Stimulated activated CD4-positive, alpha-beta T cell treated with anti-CD3 and anti-CD28 coated beads, Interleukin-4, amount 100 ng/mL, for 48 hours (primary cell): ENCODE measurements at regions not wholly inside any gene's neighbourhood (a gene's known extent, or its start where the extent isn't known, plus 50 kb on each side); places are given as distances from the start of the nearest gene placed in this dataset.

Source experiments
- DNase-seq, 2 donors: peaks; one replicate each; pipeline ENCODE4 v3.0.0-alpha.2; 2020; ENCODE audit warnings: low read depth in 2 of 2

DNA sequence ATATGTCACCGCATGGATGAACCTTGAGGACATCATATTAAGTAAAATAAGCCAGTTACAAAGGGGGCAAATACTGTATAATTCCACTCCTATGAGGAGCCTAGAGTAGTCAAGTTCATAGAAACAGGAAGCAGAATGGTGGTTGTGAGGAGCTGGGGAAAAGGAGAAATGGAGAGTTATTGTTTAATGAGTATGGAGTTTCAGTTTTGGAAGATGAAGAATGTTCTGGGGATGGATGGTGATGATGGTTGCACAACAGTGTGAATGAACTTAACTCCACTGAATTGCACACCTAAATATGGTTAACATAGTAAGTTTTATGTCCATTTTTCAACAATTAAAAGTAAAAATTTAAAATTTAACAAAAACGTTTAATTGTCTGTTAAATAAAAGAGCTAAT lies 220.9 kb upstream of the JUN start:
- no peak for DNase-seq

DNA sequence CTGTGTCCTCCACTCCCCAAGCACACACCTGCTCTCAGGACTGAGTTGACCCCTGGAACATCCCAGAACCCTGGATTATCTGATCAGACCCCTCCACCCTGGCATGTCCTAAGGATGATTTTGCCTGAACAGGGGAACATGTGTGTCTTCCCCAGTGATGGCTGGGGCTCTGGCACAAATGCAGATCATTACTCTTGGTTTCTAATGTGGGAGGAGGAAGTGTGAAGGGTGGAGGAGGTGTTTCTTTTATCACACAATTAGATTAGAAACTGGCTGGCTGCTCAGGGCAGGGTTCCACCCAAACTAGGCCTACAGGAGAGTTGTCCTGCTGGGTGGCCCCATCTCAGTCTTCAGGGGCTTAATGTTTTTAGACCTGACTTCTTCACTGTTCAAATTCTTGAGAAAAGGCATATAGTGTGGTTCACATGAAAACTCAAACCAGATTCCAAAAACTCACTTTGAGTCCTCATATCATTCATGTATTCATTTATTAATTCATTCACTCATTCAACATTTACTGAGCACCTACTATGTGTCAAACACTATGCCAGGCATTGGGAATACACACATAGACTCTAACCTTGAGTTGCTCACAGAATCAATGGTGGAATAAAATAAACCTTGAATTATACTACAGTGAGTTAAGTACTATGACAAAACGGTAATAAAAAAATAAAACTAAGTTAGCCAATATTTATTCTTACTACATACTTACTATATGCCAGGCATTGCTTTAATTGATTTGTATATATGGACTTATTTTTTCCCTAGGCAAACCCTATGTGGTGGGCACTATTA lies 221.8 kb upstream of the JUN start:
- DNase-seq = no peak

DNA sequence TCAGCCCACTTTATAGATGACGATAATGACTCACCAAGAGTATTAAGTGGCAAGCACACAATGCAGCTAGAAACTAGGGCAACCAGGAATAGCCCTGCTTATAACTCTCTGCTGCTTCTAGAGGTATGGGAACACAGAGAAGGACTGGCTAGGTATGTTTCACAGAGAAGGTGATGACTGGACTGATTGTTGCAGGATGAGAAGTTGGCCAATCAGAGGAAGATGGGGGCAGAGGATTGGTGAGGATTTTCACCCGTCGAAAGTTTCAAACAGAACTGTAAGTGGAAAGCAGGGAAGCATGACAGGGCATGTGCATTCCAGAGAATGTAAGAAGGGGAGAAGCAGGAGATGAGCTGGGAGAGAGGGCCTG lies 222.4 kb upstream of the JUN start:
- no peak for DNase-seq

DNA sequence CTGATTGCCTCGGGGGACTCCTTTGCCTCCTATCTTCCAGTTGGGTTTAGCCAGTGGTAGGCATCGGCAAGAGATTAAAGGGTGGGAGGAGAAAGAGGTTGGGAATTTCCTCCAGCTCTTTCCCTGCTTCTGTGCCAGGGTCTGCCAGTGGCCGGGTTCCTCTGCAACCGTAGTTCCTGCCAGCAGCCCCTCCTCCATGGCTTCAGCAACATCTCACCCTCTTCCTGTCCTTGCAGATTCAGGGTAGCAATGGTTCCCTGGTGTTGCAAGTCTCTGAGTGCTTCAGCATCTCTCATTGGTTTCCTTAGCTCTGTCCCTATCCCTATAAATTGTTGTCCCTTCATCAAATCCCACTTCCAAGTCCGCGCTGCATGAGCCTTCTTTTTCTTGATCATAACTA lies 223.1 kb upstream of the JUN start:
- no peak for DNase-seq

DNA sequence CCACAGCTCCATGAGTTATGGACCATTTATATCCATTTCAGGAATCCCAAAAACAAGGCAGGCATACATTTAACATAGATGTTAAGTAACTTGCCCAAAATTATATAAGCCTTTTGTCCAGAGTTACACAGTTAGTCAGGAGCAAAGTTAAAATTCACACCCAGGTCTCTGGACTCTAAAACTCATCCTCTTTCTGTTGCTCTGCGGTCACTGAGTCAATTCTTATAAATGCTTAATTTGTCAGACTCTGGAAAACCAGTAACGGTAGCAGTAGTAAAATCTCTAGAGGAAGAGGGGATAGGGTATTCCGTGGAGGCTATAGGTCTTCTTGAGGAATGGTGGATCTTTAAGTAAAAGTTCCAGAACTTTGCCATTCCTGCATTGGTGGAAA lies 223.6 kb upstream of the JUN start:
- no peak for DNase-seq

DNA sequence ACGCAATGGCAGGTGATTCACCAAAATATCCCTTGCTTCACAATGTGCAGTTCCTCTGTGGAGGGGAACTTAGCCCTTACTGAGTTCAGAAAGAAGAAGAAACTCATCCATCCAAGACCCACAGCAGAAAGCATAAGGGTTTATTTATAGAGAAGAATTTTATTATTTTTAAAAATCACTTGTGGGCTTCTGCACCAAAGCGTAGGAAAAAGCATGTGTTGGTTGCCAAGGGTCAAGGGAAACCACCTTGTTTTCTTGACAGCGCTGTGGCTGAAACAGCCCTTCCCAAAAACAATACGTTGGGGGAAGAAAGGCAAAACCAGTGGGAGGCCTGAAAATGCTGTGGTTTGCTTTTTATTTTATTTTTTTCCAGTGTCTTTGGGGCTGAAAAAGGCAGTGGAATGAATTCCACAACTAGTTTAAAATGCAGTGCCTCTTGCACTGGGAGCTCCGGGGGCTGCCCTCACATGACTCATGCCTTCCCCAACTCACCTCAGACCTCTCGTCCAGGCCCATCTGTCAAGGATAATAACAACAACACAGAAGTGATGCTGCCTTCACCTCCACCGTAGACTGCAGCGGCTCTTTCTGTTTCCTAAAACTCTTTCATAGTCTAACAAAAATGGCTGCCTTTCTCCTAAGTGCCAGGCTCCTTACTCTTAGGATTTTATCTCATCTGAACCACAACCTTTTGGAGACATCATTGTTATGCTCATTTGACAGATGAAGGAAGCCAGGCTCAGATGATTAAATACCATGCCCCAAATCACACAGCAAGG lies 224.2 kb upstream of the JUN start:
- DNase-seq = peak in 1 of 2 donors; percentile 29

DNA sequence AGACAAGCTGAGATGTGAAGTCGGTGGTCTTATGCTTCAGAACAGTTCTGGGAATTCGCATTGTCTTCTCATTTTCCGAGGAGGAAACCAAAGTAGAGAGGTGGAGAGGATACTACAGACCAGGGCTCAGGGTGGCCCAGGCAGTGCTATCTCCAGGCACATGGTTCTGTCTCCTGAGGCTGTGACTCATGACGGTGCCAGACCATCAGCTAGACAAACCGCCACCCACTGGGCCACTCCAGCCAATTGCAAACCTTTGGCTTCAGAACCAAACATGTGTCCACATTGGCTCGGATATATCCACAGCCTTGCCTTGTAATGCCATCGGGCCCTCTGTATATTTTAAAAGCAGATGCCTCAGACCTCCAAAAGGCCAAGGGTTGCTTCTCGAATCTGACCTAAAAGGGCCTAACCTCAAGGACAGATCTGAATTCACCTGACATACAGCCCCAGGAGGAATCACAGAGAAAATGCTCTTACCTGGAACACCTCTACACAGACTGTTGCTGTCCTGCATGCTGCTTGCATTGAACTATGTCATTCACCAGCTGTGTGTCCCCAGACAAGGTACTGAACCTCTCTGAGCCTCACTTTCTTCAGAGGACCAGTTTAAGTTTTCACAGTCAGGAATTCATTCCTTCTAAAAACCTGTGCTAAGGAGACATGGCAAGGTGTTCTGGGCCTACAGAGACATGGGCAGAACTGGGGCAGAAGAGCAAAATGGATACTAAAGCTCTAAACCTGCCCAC lies 224.9 kb upstream of the JUN start:
- no peak for DNase-seq

DNA sequence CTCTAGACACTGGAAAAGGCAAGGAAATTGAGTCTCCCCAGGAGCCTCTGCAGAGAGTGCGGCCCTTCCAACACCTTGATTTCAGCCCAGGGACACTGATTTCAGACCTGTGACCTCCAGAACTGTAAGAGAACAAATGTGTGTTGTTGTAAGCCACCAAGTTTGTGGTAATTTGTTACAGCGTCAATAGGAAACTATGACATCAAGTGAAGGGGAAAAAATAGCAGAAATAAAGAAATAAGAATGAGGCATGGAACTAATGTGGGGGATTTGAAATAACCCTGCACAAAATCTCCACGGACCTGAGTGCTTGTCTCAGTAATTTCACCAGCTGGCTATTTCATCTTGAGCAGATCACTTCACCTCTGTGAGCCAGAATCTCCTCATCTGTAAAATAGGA lies 227.8 kb upstream of the JUN start:
- no peak for DNase-seq

DNA sequence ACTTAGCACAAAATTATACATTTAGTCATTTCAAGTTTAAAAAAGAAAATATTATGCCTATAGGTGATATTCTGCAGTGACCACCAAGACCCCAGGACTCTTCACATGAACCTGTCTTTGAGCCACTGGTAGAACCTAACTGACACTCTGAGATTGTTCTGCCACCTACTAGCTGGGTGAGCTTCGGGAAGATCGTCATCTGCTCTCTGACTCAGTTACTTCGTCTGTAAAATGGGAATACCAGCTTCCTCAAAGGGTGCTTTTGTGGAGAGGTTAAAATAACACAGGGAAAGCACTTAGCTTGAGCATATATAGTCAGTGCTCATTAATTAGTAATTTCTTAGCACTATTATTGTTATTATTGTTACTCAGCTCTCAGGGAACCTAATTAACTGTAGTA lies 228.5 kb upstream of the JUN start:
- DNase-seq = no peak

DNA sequence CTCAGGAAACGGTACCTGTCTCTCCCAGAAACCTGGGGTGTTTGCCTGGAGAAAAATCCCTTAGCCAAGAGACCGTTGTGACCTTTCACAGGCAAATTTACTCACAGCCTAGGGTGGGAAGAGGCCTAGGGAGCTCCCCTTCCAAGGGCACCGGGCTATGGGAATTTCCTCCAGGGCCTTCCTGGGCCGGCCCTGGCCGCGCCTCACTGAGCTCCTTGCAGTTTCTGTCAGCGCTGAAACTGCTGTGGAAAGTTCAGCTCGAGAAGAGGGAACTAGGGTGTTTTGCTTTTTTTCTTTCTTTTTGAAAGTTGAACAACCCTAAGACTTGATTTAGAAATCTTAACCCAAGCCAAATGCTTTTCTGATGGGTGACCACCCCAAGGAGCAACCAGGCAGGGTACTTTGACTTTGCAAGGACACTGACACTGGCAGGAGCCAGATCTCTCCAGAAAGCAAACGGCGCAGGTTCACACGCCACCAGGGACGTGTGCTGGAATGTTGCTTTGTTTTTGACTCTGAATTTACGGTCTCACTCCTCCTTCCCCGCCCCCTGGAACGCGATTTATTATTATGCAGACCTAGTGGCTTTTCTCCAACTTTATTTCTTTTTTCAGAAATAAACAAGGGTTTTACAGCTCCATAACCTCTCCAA lies 229.6 kb upstream of the JUN start:
- DNase-seq = no peak

DNA sequence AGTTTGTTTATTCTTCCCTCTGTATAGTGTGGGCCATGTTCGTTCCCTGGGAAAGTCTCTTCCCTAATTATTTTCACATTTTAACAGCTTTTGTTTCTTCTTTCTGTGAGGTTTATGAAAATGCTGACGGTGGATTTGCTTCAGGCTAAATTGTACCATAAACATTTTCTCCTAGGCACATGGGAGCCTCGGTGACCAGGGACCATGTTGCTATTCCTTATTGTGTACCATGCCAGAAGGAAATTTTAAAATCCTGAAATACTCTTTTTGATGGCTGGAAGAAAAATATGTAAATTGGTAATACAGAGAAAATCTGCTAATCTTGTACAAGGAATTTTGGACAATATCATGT lies 230.1 kb upstream of the JUN start:
- no peak for DNase-seq

DNA sequence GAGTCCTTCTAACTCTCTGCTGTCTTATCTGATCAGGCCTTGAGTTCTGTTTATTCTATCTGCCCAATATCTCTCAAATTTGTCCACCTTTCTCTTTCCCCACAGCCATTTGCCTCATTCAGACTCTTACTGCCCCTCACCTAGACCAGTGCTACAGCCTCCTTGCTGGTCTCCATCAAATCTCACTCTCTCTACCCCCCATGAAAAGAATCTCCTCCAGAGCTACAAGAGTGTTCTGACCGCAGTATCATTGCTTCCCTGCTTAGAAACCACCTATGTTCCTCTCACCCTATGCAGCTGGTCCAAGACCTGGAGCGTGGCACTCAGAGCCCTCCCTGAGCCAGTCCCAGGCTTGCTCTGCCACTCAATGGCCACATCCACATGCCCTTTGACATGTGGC lies 231.0 kb upstream of the JUN start:
- DNase-seq = no peak

DNA sequence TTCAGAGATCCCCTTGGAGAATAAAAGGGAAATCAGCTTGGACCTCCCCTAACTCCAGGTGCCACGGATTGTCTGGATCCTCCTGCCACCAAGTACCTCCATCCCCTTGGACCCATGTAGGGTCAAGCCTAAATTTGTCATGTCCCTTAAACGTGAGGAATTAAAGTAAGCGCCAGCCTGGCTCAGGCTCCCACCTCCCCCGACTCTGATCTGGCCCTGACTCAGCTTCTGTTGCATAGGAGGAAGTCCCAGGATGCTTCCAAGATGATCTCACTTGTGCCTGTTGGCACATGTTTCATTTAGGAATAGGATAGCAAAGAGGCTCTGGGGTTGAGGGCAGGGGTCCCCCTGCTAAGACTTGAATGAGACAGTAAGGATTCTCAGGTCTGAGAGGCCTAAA lies 231.9 kb upstream of the JUN start:
- DNase-seq = no peak

DNA sequence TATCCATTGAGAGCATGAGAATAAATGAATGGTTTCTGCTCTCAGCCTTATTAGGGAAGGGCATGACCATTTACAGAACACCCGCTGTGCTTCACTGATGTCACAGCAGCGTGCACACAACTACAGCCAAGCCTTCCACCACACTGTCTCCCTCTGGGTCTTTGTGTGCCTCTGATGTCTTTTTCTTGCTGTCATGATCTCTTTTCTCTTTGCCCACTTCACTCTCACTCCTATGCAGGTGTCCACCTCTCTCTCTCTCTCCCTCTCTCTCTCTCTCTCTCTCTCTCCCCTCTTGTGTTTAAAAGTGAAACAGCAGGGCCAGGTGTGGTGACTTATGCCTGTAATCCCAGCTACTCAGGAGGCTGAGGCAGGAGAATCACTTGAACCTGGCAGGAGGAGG lies 232.5 kb upstream of the JUN start:
- DNase-seq = no peak

DNA sequence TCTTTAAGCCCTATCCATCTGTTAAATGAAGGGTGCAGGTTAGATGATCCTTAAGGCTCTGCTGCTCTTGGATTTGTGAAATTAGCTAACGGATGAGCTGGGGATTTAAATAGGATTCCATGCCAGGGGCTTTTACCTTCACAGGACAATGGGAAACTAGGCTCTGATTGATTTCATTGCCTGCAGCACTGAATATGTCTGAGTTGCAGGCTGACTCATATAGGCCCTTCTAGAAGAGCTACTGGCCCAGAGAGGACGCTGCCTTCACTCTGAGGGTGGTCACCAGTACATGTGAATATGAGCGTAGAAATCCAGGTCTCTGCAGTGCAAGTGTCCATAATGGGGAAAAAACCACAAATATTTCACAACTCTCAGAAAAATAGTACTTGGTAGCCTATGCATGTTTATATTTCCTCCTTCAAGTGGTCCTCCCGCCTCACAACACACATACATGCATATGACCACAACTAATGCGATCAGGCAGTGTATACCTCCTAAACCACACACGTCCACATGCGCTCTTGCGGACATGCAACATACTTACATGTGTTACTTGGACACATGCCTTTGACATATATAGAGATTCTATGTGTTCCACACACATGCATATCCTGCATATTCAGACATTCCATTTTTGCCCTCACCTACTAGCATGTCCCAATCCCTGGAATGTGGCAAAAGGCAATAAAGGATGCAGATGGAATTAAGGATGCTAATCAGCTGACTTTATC lies 233.8 kb upstream of the JUN start:
- no peak for DNase-seq

DNA sequence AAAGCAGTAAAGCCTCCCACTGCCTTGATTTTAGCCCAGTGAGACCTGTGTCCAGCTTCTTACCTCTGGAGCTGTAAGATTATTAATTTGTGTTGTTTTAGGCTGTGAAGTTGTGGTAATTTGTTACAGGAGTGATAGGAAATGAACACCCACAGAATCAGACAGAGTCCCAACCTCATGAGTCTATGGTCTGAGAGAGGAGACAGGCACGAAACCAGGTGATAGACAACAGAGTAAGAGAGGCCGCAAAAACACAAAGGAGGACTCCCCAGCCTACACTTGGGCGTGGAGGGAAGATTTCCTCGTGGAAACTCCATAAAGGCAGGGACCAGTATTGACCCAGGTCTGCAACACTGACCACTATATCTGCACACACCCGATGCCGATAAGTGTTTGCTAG lies 234.6 kb upstream of the JUN start:
- no peak for DNase-seq

DNA sequence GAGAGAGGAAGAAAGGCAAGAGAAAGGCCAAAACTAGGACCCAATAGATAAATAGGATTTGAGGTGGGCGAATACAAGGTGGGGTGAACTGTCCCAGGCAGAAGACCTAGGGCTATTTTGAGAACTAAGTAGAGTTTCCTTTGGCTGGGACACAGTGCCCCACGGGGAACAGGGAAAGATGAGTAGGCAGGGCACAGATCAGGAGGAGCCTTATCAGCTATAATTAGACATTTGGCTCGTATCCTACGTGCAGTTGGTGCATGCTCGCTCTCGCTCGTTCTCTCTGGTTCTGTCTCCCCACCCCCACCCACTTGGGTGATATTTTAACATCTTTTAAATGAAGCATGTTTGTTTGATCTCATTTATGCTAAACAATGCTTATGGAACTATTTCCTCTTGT lies 235.0 kb upstream of the JUN start:
- DNase-seq = no peak

DNA sequence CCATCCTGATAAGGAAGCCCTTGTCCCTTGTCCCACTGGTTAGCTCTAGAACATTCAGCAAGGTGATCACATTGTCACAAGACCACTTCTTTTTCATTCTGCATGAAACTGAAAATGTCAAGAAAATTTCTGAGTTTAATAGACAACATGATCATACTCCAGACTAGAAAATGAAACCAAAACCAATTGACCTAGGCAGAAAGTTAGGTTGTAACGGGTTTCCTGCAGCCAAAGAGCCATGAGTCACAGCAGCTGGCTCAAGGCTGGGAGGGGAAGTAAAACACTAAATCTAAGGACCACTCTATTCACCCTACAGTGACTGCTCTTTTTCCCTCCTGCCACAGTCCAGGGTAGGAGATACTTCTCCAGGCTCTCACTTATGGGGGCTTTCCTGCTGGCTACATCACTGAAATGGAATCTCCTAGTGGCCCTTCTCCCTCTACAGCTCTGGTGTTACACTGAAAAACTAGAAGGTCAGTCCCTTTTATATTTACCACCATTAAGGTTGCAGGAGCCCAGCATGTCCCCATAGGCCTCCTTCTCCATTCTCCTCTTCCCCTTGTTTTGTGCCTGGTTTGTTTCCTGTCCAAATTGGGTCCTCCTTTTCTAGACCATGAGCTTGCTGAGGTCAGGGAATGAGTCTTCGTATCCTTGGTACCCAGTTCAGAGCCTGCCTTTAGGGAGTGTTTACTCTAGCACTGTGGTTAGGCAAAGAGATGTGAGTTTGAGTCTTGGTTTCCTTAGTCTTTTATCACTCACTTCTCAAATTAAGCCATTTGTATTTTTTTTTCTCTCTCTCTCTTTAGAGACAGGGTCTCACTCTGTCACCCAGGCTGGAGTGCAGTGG lies 236.5 kb upstream of the JUN start:
- no peak for DNase-seq

DNA sequence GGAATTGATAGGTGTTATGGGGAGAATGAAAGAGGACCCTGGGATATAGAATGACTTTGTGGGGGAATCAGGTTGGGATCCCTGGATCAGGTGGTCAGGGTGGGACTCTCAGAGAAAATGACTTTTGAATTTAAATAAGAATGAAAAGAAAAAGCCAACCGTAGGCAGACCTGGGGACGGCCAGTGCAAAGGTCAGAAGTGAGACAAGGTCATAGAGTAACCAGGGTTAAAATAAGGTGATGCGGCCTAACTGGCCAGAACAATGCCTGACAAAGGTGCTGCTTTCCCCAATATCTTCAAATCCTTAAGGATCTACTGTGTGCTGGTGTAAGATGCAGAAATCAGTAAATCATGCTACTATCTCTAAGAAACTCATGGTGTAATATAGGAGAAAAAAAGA lies 238.4 kb upstream of the JUN start:
- DNase-seq = no peak

DNA sequence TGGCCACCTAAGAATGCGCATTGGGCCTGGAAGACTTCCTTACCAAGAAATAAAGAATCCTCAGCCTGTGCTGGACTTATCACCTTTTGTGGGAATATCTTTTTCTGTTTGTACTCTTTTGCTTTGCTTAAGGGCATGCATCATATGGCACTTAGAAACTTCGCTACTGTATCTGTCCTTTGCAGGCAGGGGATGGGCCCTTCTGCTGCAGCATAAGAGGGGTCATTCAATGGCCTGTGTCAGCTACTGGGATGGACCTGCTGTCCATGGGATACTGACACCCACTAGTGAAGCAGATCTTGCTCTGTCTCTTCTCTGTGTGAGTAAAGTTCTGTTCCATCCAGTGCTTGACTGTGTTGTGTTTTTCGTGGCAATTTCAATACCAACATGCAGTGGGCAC lies 239.0 kb upstream of the JUN start:
- DNase-seq = no peak

DNA sequence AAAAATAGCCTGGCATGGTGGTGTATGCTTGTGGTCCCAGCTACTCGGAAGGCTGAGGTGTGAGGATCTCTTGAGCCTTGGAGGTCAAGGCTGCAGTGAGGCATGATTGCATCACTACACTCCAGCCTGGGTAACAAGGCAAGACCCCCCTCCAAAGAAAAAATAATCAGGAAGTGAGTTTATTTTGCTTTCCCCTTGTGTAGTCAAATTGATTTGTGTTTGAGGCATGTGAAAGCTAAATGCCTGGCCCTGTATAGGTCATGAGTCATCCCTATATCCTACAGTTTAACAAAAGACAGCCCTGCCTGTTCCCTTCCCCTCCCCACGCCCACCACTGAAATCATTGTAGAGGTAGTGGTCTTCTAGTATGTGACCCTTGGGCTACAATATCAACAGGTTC lies 241.4 kb upstream of the JUN start:
- DNase-seq = no peak
